OCI-LY1 (cell line): ENCODE measurements at regions not wholly inside any gene's neighbourhood (a gene's known extent, or its start where the extent isn't known, plus 50 kb on each side); places are given as distances from the start of the nearest gene placed in this dataset.

ENCODE experiments used
- CTCF ChIP-seq: fragments of 200-600 bp; sonication (generic), shearing (Covaris generic); IDR thresholded peaks from 2 replicates; pipeline ENCODE4 v1.5.1; 2017; ENCODE audit warnings: mild to moderate bottlenecking, antibody characterized with exemption, low read length, moderate library complexity, mixed read lengths
- EZH2 ChIP-seq: fragments of 200-600 bp; sonication (generic), shearing (Covaris generic); IDR thresholded peaks from 2 replicates; pipeline ENCODE4 v1.8.0; 2017; ENCODE audit warnings: borderline replicate concordance, mixed run types, mild to moderate bottlenecking, antibody characterized with exemption, low read length, moderate library complexity, mixed read lengths

DNA sequence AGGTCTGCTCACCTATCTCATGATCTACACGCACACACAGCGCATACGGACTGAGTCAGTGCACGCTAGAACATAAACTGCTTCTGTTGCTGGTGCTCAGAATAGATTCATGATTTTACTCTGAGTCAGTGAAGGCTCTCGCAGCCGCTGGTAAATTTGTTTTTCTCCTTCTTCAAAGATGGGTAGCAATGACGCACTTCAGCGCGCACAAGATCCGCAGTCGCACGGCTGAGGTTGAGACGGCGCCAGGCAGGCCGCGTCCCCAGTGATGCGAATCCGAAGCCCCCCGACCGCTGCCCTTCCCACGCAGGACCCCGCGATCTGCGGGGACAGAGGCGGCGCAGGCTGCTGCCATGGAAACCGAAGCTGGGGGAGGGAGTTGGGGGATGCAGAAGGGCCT, 103.7 kb upstream of the USP29 start:
- TF ChIP-seq EZH2: no peak
- no peak for TF ChIP-seq CTCF
